Dermis microvascular lymphatic vessel endothelial cell (primary cell): ENCODE measurements at regions not wholly inside any gene's neighbourhood (a gene's known extent, or its start where the extent isn't known, plus 50 kb on each side); places are given as distances from the start of the nearest gene placed in this dataset.
"Not testable (repeated sequence)": the region's sequence is repeated elsewhere in the genome, so short reads cannot be mapped to it uniquely, and the experiment has no call there.

ENCODE experiments used
- DNase-seq, 2 donors: peaks; one replicate each; pipeline versions ENCODE4 v3.0.0 to v3.0.0-alpha.2; 2010; ENCODE audit warnings: low read depth in 2 of 2

GRCh38 chr12:61232040-61232439 is 1028.2 kb upstream of the USP15 start:
- no peak for DNase-seq

GRCh38 chr12:61250303-61250702 is 1009.9 kb upstream of the USP15 start:
- DNase-seq: no peak

GRCh38 chr12:61251076-61251475 is 1009.1 kb upstream of the USP15 start:
- DNase-seq: no peak

GRCh38 chr12:61254225-61254624 is 1006.0 kb upstream of the USP15 start:
- no peak for DNase-seq

GRCh38 chr12:61264294-61264693 is 995.9 kb upstream of the USP15 start:
- DNase-seq: not testable (repeated sequence)

GRCh38 chr12:61267474-61267873 is 992.7 kb upstream of the USP15 start:
- DNase-seq: no peak

- no peak for DNase-seq
These were observed 987.8 kb upstream of the USP15 start for GRCh38 chr12:61272441-61272840.

- no peak for DNase-seq
These were observed 977.2 kb upstream of the USP15 start for GRCh38 chr12:61282790-61283575.

GRCh38 chr12:61290473-61290872 is 969.7 kb upstream of the USP15 start:
- no peak for DNase-seq

GRCh38 chr12:61291647-61292046 is 968.6 kb upstream of the USP15 start:
- DNase-seq: no peak

GRCh38 chr12:61294011-61294410 is 966.2 kb upstream of the USP15 start:
- DNase-seq: not testable (repeated sequence)

GRCh38 chr12:61301817-61302216 is 958.4 kb upstream of the USP15 start:
- no peak for DNase-seq

- DNase-seq: no peak
These were observed 957.9 kb upstream of the USP15 start for GRCh38 chr12:61302282-61302681.

GRCh38 chr12:61308220-61308619 is 952.0 kb upstream of the USP15 start:
- DNase-seq: no peak

- DNase-seq: no peak
These were observed 948.8 kb upstream of the USP15 start for GRCh38 chr12:61311413-61311812.

- DNase-seq: no peak
These were observed 911.3 kb upstream of the USP15 start for GRCh38 chr12:61348871-61349270.

- DNase-seq: no peak
These were observed 905.1 kb upstream of the USP15 start for GRCh38 chr12:61355105-61355504.

- no peak for DNase-seq
These were observed 903.7 kb upstream of the USP15 start for GRCh38 chr12:61356485-61356884.

GRCh38 chr12:61357496-61357895 is 902.7 kb upstream of the USP15 start:
- DNase-seq: no peak

- no peak for DNase-seq
These were observed 898.2 kb upstream of the USP15 start for GRCh38 chr12:61362037-61362436.

- no peak for DNase-seq
These were observed 895.2 kb upstream of the USP15 start for GRCh38 chr12:61365001-61365400.

- no peak for DNase-seq
These were observed 892.9 kb upstream of the USP15 start for GRCh38 chr12:61367281-61367785.

- no peak for DNase-seq
These were observed 890.8 kb upstream of the USP15 start for GRCh38 chr12:61369241-61369910.
